Vagina (tissue), 2 donors: ENCODE measurements at regions not wholly inside any gene's neighbourhood (a gene's known extent, or its start where the extent isn't known, plus 50 kb on each side); places are given as distances from the start of the nearest gene placed in this dataset.

ENCODE experiments used
- POLR2A ChIP-seq, 2 donors: fragments of 450-650 bp; IDR thresholded peaks; one replicate each; pipeline ENCODE4 v1.6.1; 2017; ENCODE audit warnings: antibody characterized with exemption in 2 of 2, mild to moderate bottlenecking in 2 of 2, moderate library complexity in 2 of 2
- POLR2AphosphoS5 ChIP-seq, 2 donors: sonication (generic); formaldehyde crosslinking; IDR thresholded peaks; one replicate each; pipeline ENCODE4 v1.9.0; 2017; ENCODE audit warnings: antibody characterized with exemption in 2 of 2, mild to moderate bottlenecking in 2 of 2, low read depth in 1 of 2; ENCODE audit not compliant: insufficient read depth in 1 of 2
- TF ChIP-seq, protein P1 (sequence below), 3 experiments: fragments of 450-650 bp in 2 of 3; fragments of 200-600 bp in 1 of 3; sonication (generic) in 1 of 3; IDR thresholded peaks; one replicate each; pipeline ENCODE4 v1.5.1; 2017 to 2019; ENCODE audit warnings: antibody characterized with exemption in 3 of 3, mild to moderate bottlenecking in 2 of 3, moderate library complexity in 2 of 3

DNA sequence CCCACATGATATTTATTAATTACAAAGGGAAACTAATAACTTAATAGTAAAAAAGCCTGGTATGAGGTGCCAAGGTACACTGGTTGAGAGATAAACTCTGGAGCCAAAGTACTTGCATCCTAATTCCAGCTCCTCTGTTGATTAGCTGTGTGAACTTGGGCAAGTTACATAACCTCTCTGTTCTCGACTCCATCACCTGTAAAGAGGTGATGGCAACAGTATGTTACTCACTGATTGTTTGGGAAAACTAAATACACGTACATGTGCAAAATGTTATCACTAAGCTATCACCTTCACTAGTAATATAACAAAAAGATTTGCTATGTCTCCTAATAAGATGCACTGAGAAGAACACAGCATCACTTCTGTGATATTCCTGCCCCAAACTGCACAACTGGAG, 206.4 kb downstream of the MEX3B start:
- TF ChIP-seq, protein P1, sequence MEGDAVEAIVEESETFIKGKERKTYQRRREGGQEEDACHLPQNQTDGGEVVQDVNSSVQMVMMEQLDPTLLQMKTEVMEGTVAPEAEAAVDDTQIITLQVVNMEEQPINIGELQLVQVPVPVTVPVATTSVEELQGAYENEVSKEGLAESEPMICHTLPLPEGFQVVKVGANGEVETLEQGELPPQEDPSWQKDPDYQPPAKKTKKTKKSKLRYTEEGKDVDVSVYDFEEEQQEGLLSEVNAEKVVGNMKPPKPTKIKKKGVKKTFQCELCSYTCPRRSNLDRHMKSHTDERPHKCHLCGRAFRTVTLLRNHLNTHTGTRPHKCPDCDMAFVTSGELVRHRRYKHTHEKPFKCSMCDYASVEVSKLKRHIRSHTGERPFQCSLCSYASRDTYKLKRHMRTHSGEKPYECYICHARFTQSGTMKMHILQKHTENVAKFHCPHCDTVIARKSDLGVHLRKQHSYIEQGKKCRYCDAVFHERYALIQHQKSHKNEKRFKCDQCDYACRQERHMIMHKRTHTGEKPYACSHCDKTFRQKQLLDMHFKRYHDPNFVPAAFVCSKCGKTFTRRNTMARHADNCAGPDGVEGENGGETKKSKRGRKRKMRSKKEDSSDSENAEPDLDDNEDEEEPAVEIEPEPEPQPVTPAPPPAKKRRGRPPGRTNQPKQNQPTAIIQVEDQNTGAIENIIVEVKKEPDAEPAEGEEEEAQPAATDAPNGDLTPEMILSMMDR (IDR thresholded peaks at IDR 0.05), result no peak
- TF ChIP-seq POLR2AphosphoS5 (IDR thresholded peaks at IDR 0.05; ENCODE audit: insufficient read depth in 1 of 2, low read depth in 1 of 2) (no peak), POLR2A (IDR thresholded peaks at IDR 0.05) (no peak)
